OCI-LY1 (cell line): ENCODE measurements at regions not wholly inside any gene's neighbourhood (a gene's known extent, or its start where the extent isn't known, plus 50 kb on each side); places are given as distances from the start of the nearest gene placed in this dataset.

Source experiments
- CTCF ChIP-seq: fragments of 200-600 bp; sonication (generic), shearing (Covaris generic); IDR thresholded peaks from 2 replicates; pipeline ENCODE4 v1.5.1; 2017; ENCODE audit warnings: mild to moderate bottlenecking, antibody characterized with exemption, low read length, moderate library complexity, mixed read lengths
- EZH2 ChIP-seq: fragments of 200-600 bp; sonication (generic), shearing (Covaris generic); IDR thresholded peaks from 2 replicates; pipeline ENCODE4 v1.8.0; 2017; ENCODE audit warnings: borderline replicate concordance, mixed run types, mild to moderate bottlenecking, antibody characterized with exemption, low read length, moderate library complexity, mixed read lengths

- TF ChIP-seq CTCF = no peak
- TF ChIP-seq EZH2 = no peak
Observed at GRCh38 chr2:34632327-34632726, 1033.2 kb upstream of the FAM98A start.
